ENCODE measurements at regions not wholly inside any gene's neighbourhood (a gene's known extent, or its start where the extent isn't known, plus 50 kb on each side); places are given as distances from the start of the nearest gene placed in this dataset.

DNA sequence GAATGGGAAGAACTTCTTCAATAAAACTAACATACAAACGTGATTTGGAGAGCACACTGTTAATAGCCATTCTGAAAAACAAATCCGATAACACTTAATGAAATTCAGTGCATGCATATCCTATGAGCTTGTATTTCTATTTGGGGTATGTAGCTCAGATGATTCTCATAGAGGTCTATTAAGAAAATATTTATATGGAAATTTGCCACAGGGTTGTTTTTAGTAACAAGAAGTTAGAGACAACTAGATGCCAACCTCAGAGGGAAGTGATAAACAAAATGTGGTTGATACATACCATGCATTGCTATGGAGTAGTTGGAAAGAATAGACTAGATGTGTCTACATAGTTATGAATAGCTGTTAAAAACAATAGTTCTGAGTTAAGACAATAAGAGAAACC is 395.8 kb upstream of the MAGEB18 start:
- no peak for TF ChIP-seq FOXA1 (IDR thresholded peaks at IDR 0.05)
- TF ChIP-seq SP1 (IDR thresholded peaks at IDR 0.05), result no peak
- TF ChIP-seq HDGF (IDR thresholded peaks at IDR 0.05; ENCODE audit: borderline replicate concordance), result no peak
- TF ChIP-seq PKNOX1 (IDR thresholded peaks at IDR 0.05), result no peak
- TF ChIP-seq FOXM1 (IDR thresholded peaks at IDR 0.05; ENCODE audit: borderline replicate concordance), result no peak
- TF ChIP-seq BHLHE40 (IDR thresholded peaks at IDR 0.05; ENCODE audit: borderline replicate concordance), result no peak
- TF ChIP-seq SUZ12 (IDR thresholded peaks at IDR 0.05), result no peak
- no peak for TF ChIP-seq ARNT (IDR thresholded peaks at IDR 0.05)
- no peak for TF ChIP-seq L3MBTL2 (conservative IDR thresholded peaks at IDR 0.05)

Data from HEK293T (cell line).